Hepatocyte (in vitro differentiated cells): ENCODE measurements at regions not wholly inside any gene's neighbourhood (a gene's known extent, or its start where the extent isn't known, plus 50 kb on each side); places are given as distances from the start of the nearest gene placed in this dataset.
"Not testable (repeated sequence)": the region's sequence is repeated elsewhere in the genome, so short reads cannot be mapped to it uniquely, and the experiment has no call there.

Experiments used
- CTCF ChIP-seq: fragments of 200-600 bp; sonication (generic); IDR thresholded peaks from 2 replicates; pipeline ENCODE4 v1.5.1; 2016; ENCODE audit warnings: antibody characterized with exemption, mild to moderate bottlenecking; ENCODE audit not compliant: poor library complexity
- EZH2 ChIP-seq: fragments of 200-600 bp; sonication (generic); IDR thresholded peaks from 2 replicates; pipeline ENCODE4 v1.6.1; 2016; ENCODE audit warnings: antibody characterized with exemption, mild to moderate bottlenecking, borderline replicate concordance
- EZH2phosphoT487 ChIP-seq: fragments of 200-600 bp; sonication (generic); IDR thresholded peaks from one replicate; pipeline ENCODE4 v1.6.1; 2018; ENCODE audit warnings: antibody characterized with exemption, mild to moderate bottlenecking, low read depth, moderate library complexity; ENCODE audit not compliant: unreplicated experiment, severe bottlenecking

GRCh38 chrX:13480780-13481179, 88.6 kb upstream of the EGFL6 start:
- not testable (repeated sequence) for TF ChIP-seq EZH2, CTCF, EZH2phosphoT487
